Panc1 (cell line): ENCODE measurements at regions not wholly inside any gene's neighbourhood (a gene's known extent, or its start where the extent isn't known, plus 50 kb on each side); places are given as distances from the start of the nearest gene placed in this dataset.

ENCODE experiments used
- ATAC-seq: fragments of 200-7000 bp; cut with Tn5 transposase; 2 replicates; pipeline ENCODE4 v1.9.1; 2020; ENCODE audit warnings: mild to moderate bottlenecking, moderate library complexity
- BruUV-seq: library from RNA; stranded (reverse); fragments of 400-500 nt; replicated peaks from 2 replicates; lab custom pipeline; 2021; lab: Mats Ljungman, UMichigan
- CTCF ChIA-PET: fragments of 300-600 bp; sonication (Branson Sonifier 250); formaldehyde crosslinking; loops from one replicate; lab custom pipeline; 2022; ENCODE audit warnings: antibody characterized with exemption; lab: Charles Lee
- POLR2A ChIA-PET: fragments of 300-600 bp; sonication (Branson Sonifier 250); formaldehyde crosslinking; loops from one replicate; lab custom pipeline; 2022; ENCODE audit warnings: antibody characterized with exemption; lab: Charles Lee
- DNase-seq: peaks from one replicate; pipeline ENCODE4 v3.0.0-alpha.2; 2010; ENCODE audit warnings: low read depth, low spot score
- H3K27ac ChIP-seq: 2 replicates; pipeline ENCODE4 v1.5.1; 2011; ENCODE audit warnings: mild to moderate bottlenecking, low read length, inconsistent platforms
- H3K27me3 ChIP-seq: fragments of 200-500 bp; sonication (Bioruptor generic); 2 replicates; pipeline ENCODE4 v1.6.0; 2014; ENCODE audit warnings: low read length, inconsistent platforms; ENCODE audit not compliant: control insufficient read depth, insufficient read depth
- H3K36me3 ChIP-seq: fragments of 200-500 bp; sonication (Bioruptor generic); 2 replicates; pipeline ENCODE4 v1.5.1; 2014; ENCODE audit warnings: inconsistent platforms, mild to moderate bottlenecking, low read length, moderate library complexity; ENCODE audit not compliant: control insufficient read depth, insufficient read depth
- H3K4me1 ChIP-seq: 2 replicates; pipeline ENCODE4 v1.5.1; 2011; ENCODE audit warnings: inconsistent platforms, mild to moderate bottlenecking, low read length, moderate library complexity; ENCODE audit not compliant: control insufficient read depth, insufficient read depth
- H3K4me3 ChIP-seq, 2 experiments: 2 replicates each; pipeline ENCODE4 v1.5.1; 2011 to 2012; ENCODE audit warnings: low read depth in 2 of 2, low read length in 2 of 2, mild to moderate bottlenecking in 2 of 2, inconsistent platforms in 1 of 2, moderate library complexity in 1 of 2
- H3K9me3 ChIP-seq: fragments of 200-500 bp; sonication (Bioruptor generic); 2 replicates; pipeline ENCODE4 v1.5.1; 2014; ENCODE audit warnings: low read depth, mild to moderate bottlenecking, inconsistent platforms, low read length, moderate library complexity; ENCODE audit not compliant: control insufficient read depth, insufficient read depth
- POLR2AphosphoS5 ChIP-seq: IDR thresholded peaks from 2 replicates; pipeline ENCODE4 v1.6.1; 2012; ENCODE audit warnings: mild to moderate bottlenecking, low read depth, low read length, moderate library complexity
- REST ChIP-seq, 2 experiments: IDR thresholded peaks; 2 replicates each; pipeline ENCODE4 v1.6.1; 2011 to 2012; ENCODE audit warnings: low read depth in 2 of 2, control low read depth in 1 of 2, low read length in 1 of 2, mild to moderate bottlenecking in 1 of 2, moderate library complexity in 1 of 2; ENCODE audit not compliant: insufficient read depth in 1 of 2
- SIN3A ChIP-seq: IDR thresholded peaks from 2 replicates; pipeline ENCODE4 v1.6.1; 2012; ENCODE audit warnings: low read depth, mild to moderate bottlenecking, low read length, moderate library complexity, borderline replicate concordance; ENCODE audit not compliant: insufficient read depth
- TCF7L2 ChIP-seq: IDR thresholded peaks from 2 replicates; pipeline ENCODE4 v1.6.1; 2011; ENCODE audit warnings: mild to moderate bottlenecking, low read depth, low read length, inconsistent platforms
- in situ Hi-C: cut with HindIII; loops from 2 replicates; pipeline ENCODE4 v1.10.0; 2016; ENCODE audit warnings: low sequenced_read_pairs, low pct_unique_long_range_greater_than_20kb
- intact Hi-C: fragments of 100-400 bp; cut with micrococcal nuclease; formaldehyde crosslinking; loops from one replicate; pipeline ENCODE4 v1.10.0; 2022; ENCODE audit not compliant: unreplicated experiment
- TF ChIP-seq, protein P1 (sequence below): fragments of 450-650 bp; IDR thresholded peaks from 2 replicates; pipeline ENCODE4 v1.5.1; 2017; ENCODE audit warnings: mild to moderate bottlenecking

DNA sequence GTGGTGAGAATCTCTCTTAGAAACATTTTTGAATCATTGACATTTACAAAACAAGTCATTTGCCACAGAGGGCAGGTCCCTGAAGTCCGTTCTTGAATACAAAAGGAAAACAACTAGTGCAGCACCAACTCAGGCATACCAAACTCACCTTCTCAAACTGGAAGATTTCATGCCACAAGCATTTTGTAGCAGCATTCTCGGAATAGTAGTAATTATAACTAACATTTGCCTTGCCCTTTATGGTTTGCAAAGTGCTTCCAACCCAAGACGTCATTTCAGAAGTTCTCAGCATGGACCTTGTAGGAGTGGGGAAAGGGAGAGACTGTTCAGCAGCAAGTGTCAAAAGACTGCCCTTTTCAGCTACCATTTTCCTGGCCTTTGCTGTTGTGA, 344.6 kb downstream of the RFC3 start:
- TF ChIP-seq POLR2AphosphoS5 (no peak), REST (IDR thresholded peaks at IDR 0.05; ENCODE audit: insufficient read depth in 1 of 2, low read depth in 2 of 2, low read length in 1 of 2) (no peak), TCF7L2 (no peak), SIN3A (no peak)
- TF ChIP-seq, protein P1, sequence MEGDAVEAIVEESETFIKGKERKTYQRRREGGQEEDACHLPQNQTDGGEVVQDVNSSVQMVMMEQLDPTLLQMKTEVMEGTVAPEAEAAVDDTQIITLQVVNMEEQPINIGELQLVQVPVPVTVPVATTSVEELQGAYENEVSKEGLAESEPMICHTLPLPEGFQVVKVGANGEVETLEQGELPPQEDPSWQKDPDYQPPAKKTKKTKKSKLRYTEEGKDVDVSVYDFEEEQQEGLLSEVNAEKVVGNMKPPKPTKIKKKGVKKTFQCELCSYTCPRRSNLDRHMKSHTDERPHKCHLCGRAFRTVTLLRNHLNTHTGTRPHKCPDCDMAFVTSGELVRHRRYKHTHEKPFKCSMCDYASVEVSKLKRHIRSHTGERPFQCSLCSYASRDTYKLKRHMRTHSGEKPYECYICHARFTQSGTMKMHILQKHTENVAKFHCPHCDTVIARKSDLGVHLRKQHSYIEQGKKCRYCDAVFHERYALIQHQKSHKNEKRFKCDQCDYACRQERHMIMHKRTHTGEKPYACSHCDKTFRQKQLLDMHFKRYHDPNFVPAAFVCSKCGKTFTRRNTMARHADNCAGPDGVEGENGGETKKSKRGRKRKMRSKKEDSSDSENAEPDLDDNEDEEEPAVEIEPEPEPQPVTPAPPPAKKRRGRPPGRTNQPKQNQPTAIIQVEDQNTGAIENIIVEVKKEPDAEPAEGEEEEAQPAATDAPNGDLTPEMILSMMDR, result no peak
- Histone ChIP-seq H3K27me3 (no peaks in the 10 kb centered on the region), H3K9me3 (peaks cover 3% of the 10 kb centered on the region; the same call in 1 of the 2 replicates), H3K4me1 (peaks cover 7% of the 10 kb centered on the region; the same call in 1 of the 2 replicates), H3K27ac (peak overlapping the region; percentile 14), H3K4me3 (peak overlapping the region in 1 of 2 experiments; percentile 30; a peak in 2 of 4 replicates), H3K36me3 (no peaks in the 10 kb centered on the region)
- DNase-seq (no peak), ATAC-seq (peak; percentile 34)
- intact Hi-C loops (no loop called here), in situ Hi-C loops (no loop called here)
- no TSS peak for BruUV-seq
- CTCF ChIA-PET, result no interaction called here
- POLR2A ChIA-PET, result no interaction called here

DNA sequence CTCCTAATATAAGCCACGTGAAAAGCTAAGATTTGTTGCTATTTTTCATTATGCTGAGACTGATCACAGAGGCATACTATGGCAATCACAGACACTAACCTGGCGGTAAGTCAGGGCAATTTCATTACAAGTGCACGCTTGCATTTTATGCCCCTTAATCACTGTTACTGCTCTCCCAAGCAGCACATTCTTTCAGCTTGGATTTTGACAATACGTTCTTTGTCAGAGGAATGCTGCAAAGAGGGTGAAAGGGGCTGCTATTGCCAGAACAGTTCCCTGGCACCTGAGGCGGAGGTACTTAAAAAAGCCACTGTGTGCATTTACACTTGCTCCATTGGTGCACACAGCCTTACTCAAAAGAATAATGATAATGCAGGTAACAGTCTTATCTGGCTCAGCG, 346.6 kb downstream of the RFC3 start:
- Histone ChIP-seq H3K4me3 (no peak overlapping the region), H3K36me3 (no peaks in the 10 kb centered on the region), H3K4me1 (peaks cover 6% of the 10 kb centered on the region; the same call in 1 of the 2 replicates), H3K9me3 (no peaks in the 10 kb centered on the region; the same call in 1 of the 2 replicates), H3K27me3 (no peaks in the 10 kb centered on the region), H3K27ac (no peak overlapping the region)
- no TSS peak for BruUV-seq
- DNase-seq (no peak), ATAC-seq (no peak)
- intact Hi-C loops (no loop called here), in situ Hi-C loops (no loop called here)
- CTCF ChIA-PET, result no interaction called here
- POLR2A ChIA-PET, result no interaction called here
- TF ChIP-seq SIN3A, result no peak
- TF ChIP-seq POLR2AphosphoS5, result no peak
- no peak for TF ChIP-seq TCF7L2
- TF ChIP-seq, protein P1, result no peak
- TF ChIP-seq REST (IDR thresholded peaks at IDR 0.05; ENCODE audit: insufficient read depth in 1 of 2, low read depth in 2 of 2, low read length in 1 of 2), result no peak
